AG04449 (cell line): ENCODE measurements at regions not wholly inside any gene's neighbourhood (a gene's known extent, or its start where the extent isn't known, plus 50 kb on each side); places are given as distances from the start of the nearest gene placed in this dataset.

Experiments used
- CTCF ChIA-PET: fragments of 350-600 bp; formaldehyde crosslinking; extraction: SDS; loops from one replicate; lab custom pipeline; 2021; ENCODE audit warnings: antibody characterized with exemption; lab: Yijun Ruan, JAX
- POLR2A ChIA-PET: fragments of 400-600, 350-600 bp; formaldehyde crosslinking; extraction: SDS; loops from one replicate; lab custom pipeline; 2020; ENCODE audit warnings: antibody characterized with exemption, inconsistent platforms; lab: Yijun Ruan, JAX
- DNase-seq: peaks from one replicate; pipeline ENCODE4 v3.0.0-alpha.2; 2010; ENCODE audit warnings: low read depth, low spot score
- H3K4me3 ChIP-seq: 2 replicates; pipeline ENCODE4 v1.5.1; 2011; ENCODE audit warnings: low read depth, mild to moderate bottlenecking, control low read depth, low read length
- CTCF ChIP-seq: IDR thresholded peaks from one replicate; pipeline ENCODE4 v1.5.1; 2011; ENCODE audit warnings: mild to moderate bottlenecking, moderate library complexity, low read length, control low read depth, inconsistent platforms; ENCODE audit not compliant: insufficient read depth; ENCODE audit errors: missing control alignments

DNA sequence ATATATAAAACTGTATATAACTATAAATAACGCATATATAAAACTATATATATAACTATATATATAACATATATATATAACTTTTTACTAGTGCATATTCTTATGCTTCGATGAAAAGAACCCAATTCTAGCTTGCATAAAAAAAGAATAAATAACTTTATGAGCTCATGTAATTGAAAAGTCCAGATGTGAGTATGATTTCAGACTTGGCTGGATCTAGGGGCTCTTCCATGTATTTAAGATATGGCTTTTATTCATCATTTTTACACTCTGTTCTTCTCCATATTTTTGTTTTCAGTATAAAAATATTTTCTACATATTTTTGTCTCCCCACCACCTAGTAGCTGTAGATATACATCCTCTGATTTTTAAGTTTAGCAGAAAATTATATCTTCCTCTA is 417.5 kb downstream of the CDH11 start:
- POLR2A ChIA-PET: no interaction called here
- DNase-seq: no peak
- CTCF ChIA-PET: no interaction called here
- no peak overlapping the region for H3K4me3 ChIP-seq
- no peak for TF ChIP-seq CTCF

DNA sequence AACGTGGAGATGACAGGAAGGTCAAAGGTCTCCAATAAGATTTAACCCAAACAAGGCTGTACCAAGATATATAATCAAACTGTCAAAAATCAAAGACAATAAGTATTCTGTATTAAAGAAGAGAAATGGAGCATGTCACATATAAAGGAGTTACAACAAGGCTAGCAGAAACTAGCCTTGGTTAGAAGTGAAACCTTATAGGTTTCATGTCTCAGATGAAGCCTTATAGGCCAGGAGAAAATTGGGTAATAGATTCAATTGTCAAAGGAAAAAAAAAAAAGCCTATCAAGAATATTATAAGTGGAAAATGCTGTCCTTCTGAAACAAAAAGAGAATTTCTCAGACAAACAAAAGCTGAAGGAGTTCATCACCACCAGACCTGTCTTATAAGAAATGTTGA is 419.4 kb downstream of the CDH11 start:
- H3K4me3 ChIP-seq: no peak overlapping the region
- no peak for TF ChIP-seq CTCF
- POLR2A ChIA-PET: interaction anchor here (0.7 kb wide), 1 partner anchor 50 kb away, joined by 3 read pairs; no protein-coding TSS in a partner anchor
- CTCF ChIA-PET: no interaction called here
- no peak for DNase-seq

GRCh38 chr16:64700628-64701027 is 421.2 kb downstream of the CDH11 start:
- ChIA-PET CTCF (interaction anchor here (1.4 kb wide), 1 partner anchor 9 kb away, joined by 3 read pairs; no protein-coding TSS in a partner anchor), POLR2A (no interaction called here)
- no peak for TF ChIP-seq CTCF
- DNase-seq: no peak
- no peak overlapping the region for H3K4me3 ChIP-seq

DNA sequence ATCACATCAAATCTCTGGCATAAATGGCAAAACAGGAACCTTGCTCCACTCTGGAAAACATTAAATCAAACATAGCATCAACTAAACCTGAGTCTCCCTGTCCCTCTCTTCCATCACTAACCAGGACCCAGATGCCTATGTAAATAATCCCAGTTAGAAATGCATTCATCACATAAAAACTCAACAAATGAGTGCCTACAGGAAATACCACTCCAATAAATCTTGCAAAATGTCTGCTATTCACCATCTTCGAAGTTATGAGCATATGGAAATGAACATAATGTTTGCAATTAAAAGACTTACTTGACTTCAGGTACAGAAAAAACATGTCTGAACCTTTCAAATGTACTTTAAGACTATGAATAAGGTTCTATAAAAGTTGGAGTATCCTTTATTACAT is 425.0 kb downstream of the CDH11 start:
- DNase-seq: no peak
- H3K4me3 ChIP-seq: no peak overlapping the region
- CTCF ChIA-PET: interaction anchor here (1.1 kb wide), 1 partner anchor 90 kb away, joined by 3 read pairs; no protein-coding TSS in a partner anchor
- TF ChIP-seq CTCF: no peak
- POLR2A ChIA-PET: no interaction called here

GRCh38 chr16:64695684-64696083 is 426.2 kb downstream of the CDH11 start:
- POLR2A ChIA-PET: no interaction called here
- no peak overlapping the region for H3K4me3 ChIP-seq
- CTCF ChIA-PET: interaction anchor here (0.8 kb wide), 1 partner anchor 11 kb away, joined by 3 read pairs; no protein-coding TSS in a partner anchor
- DNase-seq: no peak
- no peak for TF ChIP-seq CTCF

DNA sequence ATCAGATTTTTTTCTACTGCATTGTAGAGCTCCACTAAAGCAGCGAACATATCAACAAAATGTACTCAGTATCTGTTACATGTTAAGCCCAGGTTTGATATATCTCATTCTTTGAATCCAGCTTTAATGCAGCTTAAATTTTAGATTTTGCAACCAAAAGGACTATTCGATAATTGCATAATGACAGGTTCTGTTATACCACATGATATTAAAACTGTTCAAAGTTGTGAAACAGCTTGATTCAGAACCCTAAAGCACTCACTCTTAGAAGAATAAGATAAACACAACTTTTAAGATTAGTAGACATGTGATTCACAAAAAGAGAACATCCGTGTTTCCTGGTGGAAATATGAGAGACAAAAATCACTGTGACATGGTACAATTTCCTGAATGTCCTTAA is 427.9 kb downstream of the CDH11 start:
- ChIA-PET CTCF (no interaction called here), POLR2A (interaction anchor here (0.6 kb wide), 1 partner anchor 24 kb away, joined by 3 read pairs; no protein-coding TSS in a partner anchor)
- no peak overlapping the region for H3K4me3 ChIP-seq
- DNase-seq: no peak
- no peak for TF ChIP-seq CTCF
